Smooth muscle cell (in vitro differentiated cells): ENCODE measurements at regions not wholly inside any gene's neighbourhood (a gene's known extent, or its start where the extent isn't known, plus 50 kb on each side); places are given as distances from the start of the nearest gene placed in this dataset.

Experiments used
- DNase-seq: peaks from one replicate; lab custom pipeline; 2025; ENCODE audit not compliant: unreplicated experiment; lab: John Stamatoyannopoulos, UW
- H2AFZ ChIP-seq: fragments of 200-600 bp; sonication (generic); 2 replicates; pipeline ENCODE4 v1.6.0; 2016; ENCODE audit warnings: antibody characterized with exemption, low read depth, mild to moderate bottlenecking
- H3F3A ChIP-seq: fragments of 200-600 bp; sonication (generic); 2 replicates; pipeline ENCODE4 v1.6.0; 2017; ENCODE audit warnings: antibody characterized with exemption, low read depth
- H3K27ac ChIP-seq: fragments of 200-600 bp; sonication (generic); 2 replicates; pipeline ENCODE4 v1.5.1; 2016; ENCODE audit warnings: low read depth, mild to moderate bottlenecking
- H3K27me3 ChIP-seq: fragments of 200-600 bp; sonication (generic); 2 replicates; pipeline ENCODE4 v1.6.1; 2016; ENCODE audit warnings: low read depth, mild to moderate bottlenecking
- H3K36me3 ChIP-seq: fragments of 200-600 bp; sonication (generic); 2 replicates; pipeline ENCODE4 v1.5.1; 2016; ENCODE audit warnings: low read depth
- H3K4me1 ChIP-seq: fragments of 200-600 bp; sonication (generic); 2 replicates; pipeline ENCODE4 v1.5.1; 2016; ENCODE audit warnings: low read depth
- H3K4me2 ChIP-seq: fragments of 200-600 bp; sonication (generic); 2 replicates; pipeline ENCODE4 v1.6.0; 2016; ENCODE audit warnings: mild to moderate bottlenecking
- H3K4me3 ChIP-seq: fragments of 200-600 bp; sonication (generic); 2 replicates; pipeline ENCODE4 v1.5.1; 2016; ENCODE audit warnings: mild to moderate bottlenecking
- H3K79me2 ChIP-seq: fragments of 200-600 bp; sonication (generic); 2 replicates; pipeline ENCODE4 v1.6.0; 2016; ENCODE audit warnings: low read depth, mild to moderate bottlenecking
- H3K9ac ChIP-seq: fragments of 200-600 bp; sonication (generic); 2 replicates; pipeline ENCODE4 v1.6.0; 2016; ENCODE audit warnings: low read depth
- H3K9me3 ChIP-seq: fragments of 200-600 bp; sonication (generic); replicated peaks from 2 replicates; pipeline ENCODE4 v1.5.1; 2016; ENCODE audit warnings: low read depth
- H4K20me1 ChIP-seq: fragments of 200-600 bp; sonication (generic); 2 replicates; pipeline ENCODE4 v1.6.0; 2016; ENCODE audit warnings: low read depth
- WGBS: methylation state at CpG from one replicate; pipeline ENCODE4 v1.1.7; 2016; ENCODE audit warnings: low lambda C conversion rate; 5-methylcytosine and 5-hydroxymethylcytosine counted together
- TF ChIP-seq, protein P1 (sequence below): fragments of 200-600 bp; sonication (generic); IDR thresholded peaks from 2 replicates; pipeline ENCODE4 v1.5.1; 2017; ENCODE audit warnings: borderline replicate concordance, mild to moderate bottlenecking, antibody characterized with exemption; ENCODE audit not compliant: insufficient read depth, poor library complexity, severe bottlenecking

DNA sequence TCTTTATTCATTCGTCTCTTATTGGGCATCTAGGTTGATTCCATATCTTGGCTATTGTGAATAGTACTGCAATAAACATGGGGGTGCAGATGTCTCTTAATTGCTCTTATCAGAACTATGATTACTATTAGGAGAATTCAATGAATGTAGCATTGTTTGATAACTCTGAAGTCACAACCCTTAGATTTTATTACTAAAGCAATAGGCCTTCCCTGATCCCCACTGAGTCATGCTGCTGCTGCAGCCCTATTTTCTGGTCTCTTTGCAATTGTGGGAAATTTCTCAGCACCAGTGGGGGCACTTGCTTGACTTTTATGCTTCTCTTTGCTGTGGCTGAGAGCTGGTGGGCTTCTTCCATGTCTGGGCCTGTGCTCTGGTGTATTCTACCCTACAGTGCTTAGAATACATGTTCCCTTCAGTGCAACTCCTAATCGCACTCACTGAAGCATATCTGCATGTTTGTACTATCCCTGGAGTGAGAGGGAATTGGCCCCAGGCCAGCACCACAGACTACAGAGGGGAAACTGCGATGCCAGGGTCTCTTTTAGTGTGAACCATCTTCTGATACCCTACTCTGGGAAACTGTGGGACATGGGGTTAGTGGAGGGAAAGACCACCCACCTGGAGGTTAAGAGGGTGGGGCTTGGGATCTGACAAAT is 52.2 kb upstream of the ROR1 start:
- no peaks in the 10 kb centered on the region for H3K27me3 ChIP-seq
- no peaks in the 10 kb centered on the region for H3K36me3 ChIP-seq
- H3K79me2 ChIP-seq: no peaks in the 10 kb centered on the region
- H3K9ac ChIP-seq: no peak overlapping the region
- H3K27ac ChIP-seq: no peak overlapping the region
- 61% methylated on average over 3 of the region's 3 CpGs for WGBS
- H3K4me1 ChIP-seq: peaks cover 22% of the 10 kb centered on the region
- H4K20me1 ChIP-seq: no peaks in the 10 kb centered on the region
- H3F3A ChIP-seq: peaks cover 6% of the 10 kb centered on the region
- TF ChIP-seq, protein P1, sequence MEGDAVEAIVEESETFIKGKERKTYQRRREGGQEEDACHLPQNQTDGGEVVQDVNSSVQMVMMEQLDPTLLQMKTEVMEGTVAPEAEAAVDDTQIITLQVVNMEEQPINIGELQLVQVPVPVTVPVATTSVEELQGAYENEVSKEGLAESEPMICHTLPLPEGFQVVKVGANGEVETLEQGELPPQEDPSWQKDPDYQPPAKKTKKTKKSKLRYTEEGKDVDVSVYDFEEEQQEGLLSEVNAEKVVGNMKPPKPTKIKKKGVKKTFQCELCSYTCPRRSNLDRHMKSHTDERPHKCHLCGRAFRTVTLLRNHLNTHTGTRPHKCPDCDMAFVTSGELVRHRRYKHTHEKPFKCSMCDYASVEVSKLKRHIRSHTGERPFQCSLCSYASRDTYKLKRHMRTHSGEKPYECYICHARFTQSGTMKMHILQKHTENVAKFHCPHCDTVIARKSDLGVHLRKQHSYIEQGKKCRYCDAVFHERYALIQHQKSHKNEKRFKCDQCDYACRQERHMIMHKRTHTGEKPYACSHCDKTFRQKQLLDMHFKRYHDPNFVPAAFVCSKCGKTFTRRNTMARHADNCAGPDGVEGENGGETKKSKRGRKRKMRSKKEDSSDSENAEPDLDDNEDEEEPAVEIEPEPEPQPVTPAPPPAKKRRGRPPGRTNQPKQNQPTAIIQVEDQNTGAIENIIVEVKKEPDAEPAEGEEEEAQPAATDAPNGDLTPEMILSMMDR: no peak
- no peak for DNase-seq
- no peak overlapping the region for H3K4me2 ChIP-seq
- no peak overlapping the region for H2AFZ ChIP-seq
- H3K4me3 ChIP-seq: no peak overlapping the region
- H3K9me3 ChIP-seq: no peaks in the 10 kb centered on the region

DNA sequence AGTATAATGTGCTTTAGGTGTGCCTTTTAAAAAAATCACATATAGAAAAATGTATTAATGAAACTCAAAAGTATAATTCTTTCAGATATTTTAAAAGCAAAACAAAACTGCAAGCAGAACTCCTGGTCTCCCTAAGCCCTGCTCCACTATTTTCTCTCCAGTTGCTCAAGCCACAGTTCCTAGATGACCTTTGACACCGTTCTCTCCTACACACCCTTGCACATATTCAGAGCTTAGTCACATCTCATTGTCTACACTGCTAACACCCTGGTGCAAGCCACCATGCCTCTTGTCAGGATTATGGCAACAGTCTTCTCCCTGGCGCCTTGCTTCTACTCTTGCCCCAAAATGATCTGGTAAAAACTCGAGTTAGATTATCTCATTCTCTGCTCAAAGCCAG is 50.2 kb upstream of the ROR1 start:
- no peak for DNase-seq
- Histone ChIP-seq H3K4me3 (no peak overlapping the region), H3K79me2 (no peaks in the 10 kb centered on the region), H3K4me1 (peaks cover 12% of the 10 kb centered on the region), H4K20me1 (no peaks in the 10 kb centered on the region), H3K4me2 (no peak overlapping the region), H2AFZ (no peak overlapping the region), H3K9ac (no peak overlapping the region), H3F3A (no peaks in the 10 kb centered on the region), H3K9me3 (no peaks in the 10 kb centered on the region), H3K27me3 (no peaks in the 10 kb centered on the region), H3K36me3 (no peaks in the 10 kb centered on the region), H3K27ac (no peak overlapping the region)
- WGBS: 52% methylated on average over 3 of the region's 3 CpGs
- TF ChIP-seq, protein P1: no peak
